Endothelial cell of umbilical vein (primary cell): ENCODE measurements at regions not wholly inside any gene's neighbourhood (a gene's known extent, or its start where the extent isn't known, plus 50 kb on each side); places are given as distances from the start of the nearest gene placed in this dataset.
A peak's percentile ranks its signal among the peaks of the same experiment; 100 is the strongest.

Experiments used
- BruUV-seq: library from RNA; stranded (reverse); fragments of 400-500 nt; replicated peaks from 2 replicates; lab custom pipeline; 2021; lab: Mats Ljungman, UMichigan
- CTCF ChIA-PET: fragments of 300-600, 350-600 bp; sonication (Branson Sonifier 250); formaldehyde crosslinking; loops from one replicate; lab custom pipeline; 2021; ENCODE audit warnings: antibody characterized with exemption, inconsistent platforms; lab: Charles Lee
- POLR2A ChIA-PET: fragments of 300-600, 350-600 bp; sonication (Branson Sonifier 250); formaldehyde crosslinking; loops from one replicate; lab custom pipeline; 2021; ENCODE audit warnings: antibody characterized with exemption, inconsistent platforms; lab: Charles Lee
- DNase-seq: peaks from one replicate; pipeline ENCODE4 v3.0.0-alpha.2; 2011; ENCODE audit warnings: low read depth, low spot score
- FAIRE-seq: peaks from 2 replicates; lab custom pipeline; 2011; peaks lifted over from hg19 to GRCh38; lab: Jason Lieb, UNC
- H2AFZ ChIP-seq: 2 replicates; pipeline ENCODE4 v1.6.0; 2012; ENCODE audit warnings: low read depth, low read length, control low read depth, inconsistent platforms
- H3K27ac ChIP-seq: 2 replicates; pipeline ENCODE4 v1.5.1; 2011; ENCODE audit warnings: low read depth, mild to moderate bottlenecking, control low read depth, low read length, moderate library complexity; ENCODE audit not compliant: insufficient read depth
- H3K27me3 ChIP-seq, 2 experiments: 2 replicates each; pipeline versions ENCODE4 v1.6.0 to v1.6.1; 2011; ENCODE audit warnings: low read length in 2 of 2, mixed read lengths in 1 of 2; ENCODE audit not compliant: control insufficient read depth in 2 of 2, insufficient read depth in 2 of 2
- H3K36me3 ChIP-seq, 2 experiments: 2 replicates in 1 of 2; 3 replicates in 1 of 2; pipeline ENCODE4 v1.5.1; 2011; ENCODE audit warnings: low read length in 2 of 2, mild to moderate bottlenecking in 1 of 2, moderate library complexity in 1 of 2; ENCODE audit not compliant: control insufficient read depth in 2 of 2, insufficient read depth in 2 of 2; ENCODE audit errors: extremely low read depth in 1 of 2
- H3K4me1 ChIP-seq: 3 replicates; pipeline ENCODE4 v1.5.1; 2011; ENCODE audit warnings: mild to moderate bottlenecking, low read length; ENCODE audit not compliant: control insufficient read depth, insufficient read depth; ENCODE audit errors: extremely low read depth
- H3K4me2 ChIP-seq: 2 replicates; pipeline ENCODE4 v1.6.1; 2011; ENCODE audit warnings: low read length, control low read depth, mixed read lengths; ENCODE audit not compliant: insufficient read depth
- H3K4me3 ChIP-seq, 3 experiments: fragments of 200-600 bp in 1 of 3; sonication (generic), shearing (Covaris generic) in 1 of 3; replicated peaks in 1 of 3; 2 replicates each; pipeline ENCODE4 v1.5.1; 2011 to 2016; ENCODE audit warnings: control low read depth in 3 of 3, low read length in 3 of 3, mild to moderate bottlenecking in 2 of 3, inconsistent platforms in 1 of 3, low read depth in 1 of 3, moderate library complexity in 1 of 3; ENCODE audit not compliant: insufficient read depth in 1 of 3
- H3K79me2 ChIP-seq: 2 replicates; pipeline ENCODE4 v1.6.0; 2012; ENCODE audit warnings: low read length, inconsistent platforms; ENCODE audit not compliant: control insufficient read depth, insufficient read depth
- H3K9ac ChIP-seq: replicated peaks from 2 replicates; pipeline ENCODE3; 2011; ENCODE audit warnings: low read length, control low read depth; ENCODE audit not compliant: insufficient read depth; ENCODE audit errors: extremely low read depth
- H3K9me1 ChIP-seq: replicated peaks from 3 replicates; pipeline ENCODE4 v1.6.0; 2011; ENCODE audit warnings: mild to moderate bottlenecking, low read length; ENCODE audit not compliant: control insufficient read depth, insufficient read depth; ENCODE audit errors: extremely low read depth
- H3K9me3 ChIP-seq: replicated peaks from 2 replicates; pipeline ENCODE4 v1.5.1; 2012; ENCODE audit warnings: low read length, inconsistent platforms; ENCODE audit not compliant: control insufficient read depth, insufficient read depth
- H4K20me1 ChIP-seq: replicated peaks from 2 replicates; pipeline ENCODE3; 2011; ENCODE audit warnings: mild to moderate bottlenecking, low read length; ENCODE audit not compliant: control insufficient read depth, insufficient read depth; ENCODE audit errors: extremely low read depth
- CTCF ChIP-seq, 2 donors: IDR thresholded peaks; 1 replicate in 1 of 2; 2 replicates in 1 of 2; pipeline ENCODE4 v1.5.1; 2011; ENCODE audit warnings: low read length in 2 of 2, mild to moderate bottlenecking in 2 of 2, moderate library complexity in 2 of 2, control low read depth in 1 of 2, inconsistent platforms in 1 of 2, low read depth in 1 of 2; ENCODE audit not compliant: insufficient read depth in 1 of 2; ENCODE audit errors: extremely low read depth in 1 of 2
- EZH2 ChIP-seq: IDR thresholded peaks from 2 replicates; pipeline ENCODE4 v1.6.1; 2012; ENCODE audit warnings: borderline replicate concordance, low read depth, mild to moderate bottlenecking, moderate library complexity, low read length, inconsistent platforms; ENCODE audit not compliant: severe bottlenecking
- FOS ChIP-seq: IDR thresholded peaks from 2 replicates; pipeline ENCODE4 v1.6.1; 2011; ENCODE audit warnings: mild to moderate bottlenecking, low read length, moderate library complexity, borderline replicate concordance; ENCODE audit not compliant: insufficient read depth
- GATA2 ChIP-seq: IDR thresholded peaks from 2 replicates; pipeline ENCODE4 v1.7.0; 2011; ENCODE audit warnings: low read depth, mild to moderate bottlenecking, moderate library complexity, mixed read lengths, low read length; ENCODE audit not compliant: insufficient read length, insufficient read depth
- JUN ChIP-seq: IDR thresholded peaks from 2 replicates; pipeline ENCODE4 v1.6.1; 2011; ENCODE audit warnings: borderline replicate concordance, low read depth; ENCODE audit not compliant: insufficient read length, insufficient read depth
- MAX ChIP-seq: IDR thresholded peaks from 2 replicates; pipeline ENCODE4 v1.6.1; 2011; ENCODE audit not compliant: insufficient read depth, insufficient read length
- MYC ChIP-seq: IDR thresholded peaks from one replicate; pipeline ENCODE4 v1.6.1; 2011; ENCODE audit warnings: mild to moderate bottlenecking, low read depth, low read length
- POLR2A ChIP-seq: IDR thresholded peaks from 2 replicates; pipeline ENCODE4 v1.6.1; 2012; ENCODE audit warnings: low read depth, mild to moderate bottlenecking, control low read depth, low read length
- POLR2AphosphoS5 ChIP-seq: IDR thresholded peaks from 2 replicates; pipeline ENCODE4 v1.6.1; 2012; ENCODE audit warnings: low read depth, mild to moderate bottlenecking, control low read depth, low read length, moderate library complexity; ENCODE audit not compliant: insufficient read depth
- dilution Hi-C: fragments of 300-500 bp; cut with MboI; formaldehyde crosslinking; loops from one replicate; pipeline ENCODE4 v1.15.0; 2019; ENCODE audit warnings: low sequenced_read_pairs; ENCODE audit not compliant: extremely low pct_ligation_motif_present
- intact Hi-C: fragments of 100-400 bp; cut with micrococcal nuclease; formaldehyde crosslinking; loops from one replicate; pipeline ENCODE4 v1.10.0; 2022

DNA sequence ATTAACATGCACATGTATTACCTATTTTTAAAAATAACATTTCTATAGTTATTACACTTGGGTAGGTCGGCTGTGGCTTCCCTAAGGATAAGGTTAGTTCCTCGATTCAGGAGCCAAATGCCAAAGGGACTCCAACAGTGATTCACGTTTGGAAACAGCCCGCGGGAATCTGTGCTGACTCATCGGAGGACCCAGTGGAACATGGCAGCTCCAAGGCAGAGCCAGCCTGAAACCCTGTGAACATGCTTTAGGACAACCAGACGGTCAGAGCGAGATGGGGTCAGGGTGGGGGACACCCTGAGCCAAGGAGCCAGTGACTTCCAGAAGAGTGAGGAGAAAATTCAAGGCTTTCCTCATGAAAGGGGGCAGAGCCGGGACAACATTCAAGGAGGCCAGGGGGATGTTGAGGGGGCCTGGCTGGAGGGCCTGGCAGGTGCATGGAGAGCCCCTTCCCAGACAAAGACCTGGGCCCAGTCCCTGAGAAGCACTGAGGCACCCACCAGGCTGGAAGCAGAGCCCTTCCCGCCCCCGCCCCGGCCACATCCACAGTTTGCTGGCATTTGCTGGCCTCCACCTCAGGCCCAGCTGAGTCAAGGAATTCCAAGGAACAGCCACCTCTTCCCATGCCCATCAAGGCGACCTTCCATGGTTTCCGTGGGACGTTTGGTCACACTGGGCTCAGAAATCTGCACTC lies 133.2 kb downstream of the SNX5 start:
- Histone ChIP-seq H3K27ac (no peak overlapping the region), H3K4me1 (peaks cover 5% of the 10 kb centered on the region), H3K4me3 (no peak overlapping the region), H4K20me1 (no peaks in the 10 kb centered on the region), H3K4me2 (no peak overlapping the region), H3K9me1 (no peaks in the 10 kb centered on the region), H2AFZ (peak overlapping the region; percentile 77), H3K9ac (no peak overlapping the region), H3K9me3 (no peaks in the 10 kb centered on the region), H3K36me3 (no peaks in the 10 kb centered on the region), H3K27me3 (no peaks in the 10 kb centered on the region), H3K79me2 (no peaks in the 10 kb centered on the region)
- intact Hi-C loops (no loop called here), dilution Hi-C loops (no loop called here)
- peak; percentile 58 for DNase-seq
- peak; percentile 94 for FAIRE-seq
- ChIA-PET POLR2A (interaction anchor here (0.6 kb wide), 1 partner anchor 184 kb away, joined by 6 read pairs; no protein-coding TSS in a partner anchor), CTCF (no interaction called here)
- TF ChIP-seq FOS (peak; percentile 64), POLR2A (no peak), JUN (peak; percentile 19)
- no TSS peak for BruUV-seq

- Histone ChIP-seq H3K36me3 (no peaks in the 10 kb centered on the region), H2AFZ (no peak overlapping the region), H3K9ac (no peak overlapping the region), H3K4me2 (no peak overlapping the region), H4K20me1 (no peaks in the 10 kb centered on the region), H3K79me2 (no peaks in the 10 kb centered on the region), H3K27ac (no peak overlapping the region), H3K27me3 (no peaks in the 10 kb centered on the region), H3K9me3 (no peaks in the 10 kb centered on the region), H3K9me1 (no peaks in the 10 kb centered on the region), H3K4me3 (no peak overlapping the region), H3K4me1 (peaks cover 5% of the 10 kb centered on the region)
- intact Hi-C loops, result no loop called here
- TF ChIP-seq POLR2AphosphoS5 (no peak), JUN (no peak), FOS (no peak), POLR2A (no peak), EZH2 (no peak), MAX (no peak), MYC (no peak), CTCF (IDR thresholded peaks at IDR 0.05; ENCODE audit: extremely low read depth in 1 of 2, insufficient read depth in 1 of 2, low read depth in 1 of 2, low read length in 2 of 2) (no peak), GATA2 (no peak)
- ChIA-PET CTCF (no interaction called here), POLR2A (no interaction called here)
- no TSS peak for BruUV-seq
- dilution Hi-C loops, result no loop called here
- DNase-seq (no peak), FAIRE-seq (no peak)
Measured at GRCh38 chr20:17834804-17835203, 133.8 kb downstream of the SNX5 start.
